Hematopoietic multipotent progenitor cell treated with erythropoietin and hydrocortisone succinate and interleukin-3 and kit ligand, for 6 days (in vitro differentiated cells): ENCODE measurements at regions not wholly inside any gene's neighbourhood (a gene's known extent, or its start where the extent isn't known, plus 50 kb on each side); places are given as distances from the start of the nearest gene placed in this dataset.
"Not testable (repeated sequence)": the region's sequence is repeated elsewhere in the genome, so short reads cannot be mapped to it uniquely, and the experiment has no call there.

ENCODE experiments used
- DNase-seq: peaks from one replicate; pipeline ENCODE4 v3.0.0-alpha.2; 2015

GRCh38 chr6:113363048-113363798 lies 493.9 kb upstream of the MARCKS start:
- DNase-seq, result no peak

GRCh38 chr6:113363866-113364265 lies 493.3 kb upstream of the MARCKS start:
- no peak for DNase-seq

GRCh38 chr6:113364766-113365165 lies 492.4 kb upstream of the MARCKS start:
- DNase-seq, result no peak

GRCh38 chr6:113365191-113365590 lies 492.0 kb upstream of the MARCKS start:
- DNase-seq, result no peak

GRCh38 chr6:113366505-113366904 lies 490.6 kb upstream of the MARCKS start:
- DNase-seq, result no peak

- no peak for DNase-seq
Measured at GRCh38 chr6:113370508-113371502, 486.3 kb upstream of the MARCKS start.

GRCh38 chr6:113375466-113375865 lies 481.7 kb upstream of the MARCKS start:
- not testable (repeated sequence) for DNase-seq

GRCh38 chr6:113375950-113376846 lies 480.9 kb upstream of the MARCKS start:
- DNase-seq, result no peak

- DNase-seq, result no peak
Measured at GRCh38 chr6:113376847-113377165, 480.3 kb upstream of the MARCKS start.

- DNase-seq, result no peak
Measured at GRCh38 chr6:113377362-113377942, 479.7 kb upstream of the MARCKS start.

- DNase-seq, result no peak
Measured at GRCh38 chr6:113380591-113380990, 476.6 kb upstream of the MARCKS start.

GRCh38 chr6:113381232-113381631 lies 475.9 kb upstream of the MARCKS start:
- DNase-seq, result no peak

GRCh38 chr6:113381959-113382358 lies 475.2 kb upstream of the MARCKS start:
- peak; percentile 25 for DNase-seq

- DNase-seq, result no peak
Measured at GRCh38 chr6:113383701-113384100, 473.4 kb upstream of the MARCKS start.

- DNase-seq, result no peak
Measured at GRCh38 chr6:113385020-113385431, 472.1 kb upstream of the MARCKS start.

- DNase-seq, result no peak
Measured at GRCh38 chr6:113388996-113389395, 468.1 kb upstream of the MARCKS start.

GRCh38 chr6:113392551-113393055 lies 464.5 kb upstream of the MARCKS start:
- no peak for DNase-seq

GRCh38 chr6:113394216-113394615 lies 462.9 kb upstream of the MARCKS start:
- no peak for DNase-seq

- DNase-seq, result no peak
Measured at GRCh38 chr6:113394729-113395128, 462.4 kb upstream of the MARCKS start.

GRCh38 chr6:113396730-113397129 lies 460.4 kb upstream of the MARCKS start:
- no peak for DNase-seq

GRCh38 chr6:113397236-113397635 lies 459.9 kb upstream of the MARCKS start:
- DNase-seq, result no peak

GRCh38 chr6:113401231-113401630 lies 455.9 kb upstream of the MARCKS start:
- DNase-seq, result no peak
